Activated naive CD8-positive, alpha-beta T cell (primary cell): ENCODE measurements at regions not wholly inside any gene's neighbourhood (a gene's known extent, or its start where the extent isn't known, plus 50 kb on each side); places are given as distances from the start of the nearest gene placed in this dataset.

Experiments
- H3K27ac Mint-ChIP-seq: one replicate; pipeline ENCODE4 v1.8.0; 2021; ENCODE audit warnings: mixed read lengths
- H3K27me3 Mint-ChIP-seq: one replicate; pipeline ENCODE4 v1.8.0; 2021; ENCODE audit warnings: mixed read lengths
- H3K36me3 Mint-ChIP-seq: one replicate; pipeline ENCODE4 v1.8.0; 2021; ENCODE audit warnings: mixed read lengths
- H3K4me1 Mint-ChIP-seq: one replicate; pipeline ENCODE4 v1.8.0; 2021; ENCODE audit warnings: low read depth, mixed read lengths
- H3K4me3 Mint-ChIP-seq: one replicate; pipeline ENCODE4 v1.8.0; 2021; ENCODE audit warnings: mild to moderate bottlenecking, mixed read lengths
- H3K9me3 Mint-ChIP-seq: one replicate; pipeline ENCODE4 v1.8.0; 2021; ENCODE audit warnings: low read depth, mixed read lengths

- H3K9me3 Mint-ChIP-seq: no peaks in the 10 kb centered on the region
- peaks cover 22% of the 10 kb centered on the region for H3K4me1 Mint-ChIP-seq
- peak overlapping the region; percentile 61 for H3K4me3 Mint-ChIP-seq
- H3K27ac Mint-ChIP-seq: peak overlapping the region; percentile 66
- peaks cover 2% of the 10 kb centered on the region for H3K36me3 Mint-ChIP-seq
- H3K27me3 Mint-ChIP-seq: no peaks in the 10 kb centered on the region
Observed at GRCh38 chr20:24289737-24290481, 179.5 kb upstream of the SYNDIG1 start.

GRCh38 chr20:24283186-24283585 lies 186.2 kb upstream of the SYNDIG1 start:
- Mint-ChIP-seq H3K4me3 (no peak overlapping the region), H3K27ac (no peak overlapping the region), H3K36me3 (no peaks in the 10 kb centered on the region), H3K27me3 (no peaks in the 10 kb centered on the region), H3K4me1 (no peaks in the 10 kb centered on the region), H3K9me3 (no peaks in the 10 kb centered on the region)

- Mint-ChIP-seq H3K27me3 (peaks cover 6% of the 10 kb centered on the region), H3K4me3 (no peak overlapping the region), H3K4me1 (no peaks in the 10 kb centered on the region), H3K27ac (no peak overlapping the region), H3K9me3 (peaks cover 14% of the 10 kb centered on the region), H3K36me3 (peaks cover 13% of the 10 kb centered on the region)
Observed at GRCh38 chr20:24277196-24277595, 192.2 kb upstream of the SYNDIG1 start.

- H3K27ac Mint-ChIP-seq: no peak overlapping the region
- H3K4me3 Mint-ChIP-seq: no peak overlapping the region
- H3K27me3 Mint-ChIP-seq: peaks cover 6% of the 10 kb centered on the region
- peaks cover 16% of the 10 kb centered on the region for H3K9me3 Mint-ChIP-seq
- H3K4me1 Mint-ChIP-seq: no peaks in the 10 kb centered on the region
- H3K36me3 Mint-ChIP-seq: peaks cover 13% of the 10 kb centered on the region
Observed at GRCh38 chr20:24275946-24276705, 193.3 kb upstream of the SYNDIG1 start.

- Mint-ChIP-seq H3K4me1 (no peaks in the 10 kb centered on the region), H3K27ac (no peak overlapping the region), H3K36me3 (peaks cover 13% of the 10 kb centered on the region), H3K9me3 (peaks cover 18% of the 10 kb centered on the region), H3K4me3 (no peak overlapping the region), H3K27me3 (peaks cover 6% of the 10 kb centered on the region)
Observed at GRCh38 chr20:24273251-24273650, 196.2 kb upstream of the SYNDIG1 start.

GRCh38 chr20:24261351-24261750 lies 208.1 kb upstream of the SYNDIG1 start:
- Mint-ChIP-seq H3K9me3 (no peaks in the 10 kb centered on the region), H3K36me3 (no peaks in the 10 kb centered on the region), H3K4me3 (no peak overlapping the region), H3K27me3 (no peaks in the 10 kb centered on the region), H3K4me1 (no peaks in the 10 kb centered on the region), H3K27ac (no peak overlapping the region)

- no peaks in the 10 kb centered on the region for H3K9me3 Mint-ChIP-seq
- H3K36me3 Mint-ChIP-seq: no peaks in the 10 kb centered on the region
- no peaks in the 10 kb centered on the region for H3K27me3 Mint-ChIP-seq
Observed at GRCh38 chr20:24257171-24257570, 212.3 kb upstream of the SYNDIG1 start.

GRCh38 chr20:24256307-24256706 lies 213.1 kb upstream of the SYNDIG1 start:
- no peaks in the 10 kb centered on the region for H3K27me3 Mint-ChIP-seq
- no peak overlapping the region for H3K27ac Mint-ChIP-seq
- H3K4me1 Mint-ChIP-seq: no peaks in the 10 kb centered on the region
- H3K9me3 Mint-ChIP-seq: no peaks in the 10 kb centered on the region
- no peak overlapping the region for H3K4me3 Mint-ChIP-seq
- no peaks in the 10 kb centered on the region for H3K36me3 Mint-ChIP-seq

More at GRCh38 chr20:24257171-24257570, 212.3 kb upstream of the SYNDIG1 start:
- no peaks in the 10 kb centered on the region for H3K4me1 Mint-ChIP-seq
- no peak overlapping the region for H3K27ac Mint-ChIP-seq
- H3K4me3 Mint-ChIP-seq: no peak overlapping the region

- Mint-ChIP-seq H3K36me3 (no peaks in the 10 kb centered on the region), H3K4me1 (no peaks in the 10 kb centered on the region), H3K27me3 (no peaks in the 10 kb centered on the region), H3K4me3 (no peak overlapping the region), H3K9me3 (no peaks in the 10 kb centered on the region), H3K27ac (no peak overlapping the region)
Observed at GRCh38 chr20:24254480-24254879, 214.9 kb upstream of the SYNDIG1 start.

- Mint-ChIP-seq H3K9me3 (no peaks in the 10 kb centered on the region), H3K27me3 (no peaks in the 10 kb centered on the region), H3K27ac (no peak overlapping the region), H3K4me1 (no peaks in the 10 kb centered on the region), H3K4me3 (no peak overlapping the region), H3K36me3 (no peaks in the 10 kb centered on the region)
Observed at GRCh38 chr20:24253321-24253720, 216.1 kb upstream of the SYNDIG1 start.

GRCh38 chr20:24245094-24245493 lies 224.3 kb upstream of the SYNDIG1 start:
- Mint-ChIP-seq H3K36me3 (peaks cover 2% of the 10 kb centered on the region), H3K27me3 (peaks cover 3% of the 10 kb centered on the region), H3K9me3 (no peaks in the 10 kb centered on the region), H3K4me1 (no peaks in the 10 kb centered on the region), H3K27ac (no peak overlapping the region), H3K4me3 (no peak overlapping the region)

- Mint-ChIP-seq H3K27ac (no peak overlapping the region), H3K4me1 (no peaks in the 10 kb centered on the region), H3K9me3 (no peaks in the 10 kb centered on the region), H3K36me3 (peaks cover 2% of the 10 kb centered on the region), H3K27me3 (peaks cover 3% of the 10 kb centered on the region), H3K4me3 (no peak overlapping the region)
Observed at GRCh38 chr20:24242763-24243162, 226.7 kb upstream of the SYNDIG1 start.

GRCh38 chr20:24241466-24241865 lies 228.0 kb upstream of the SYNDIG1 start:
- no peak overlapping the region for H3K27ac Mint-ChIP-seq
- peaks cover 2% of the 10 kb centered on the region for H3K27me3 Mint-ChIP-seq
- H3K36me3 Mint-ChIP-seq: no peaks in the 10 kb centered on the region
- H3K4me1 Mint-ChIP-seq: no peaks in the 10 kb centered on the region
- H3K9me3 Mint-ChIP-seq: no peaks in the 10 kb centered on the region
- H3K4me3 Mint-ChIP-seq: no peak overlapping the region

- no peak overlapping the region for H3K27ac Mint-ChIP-seq
- no peaks in the 10 kb centered on the region for H3K9me3 Mint-ChIP-seq
- H3K27me3 Mint-ChIP-seq: no peaks in the 10 kb centered on the region
- no peaks in the 10 kb centered on the region for H3K4me1 Mint-ChIP-seq
- no peaks in the 10 kb centered on the region for H3K36me3 Mint-ChIP-seq
- H3K4me3 Mint-ChIP-seq: no peak overlapping the region
Observed at GRCh38 chr20:24236963-24237362, 232.5 kb upstream of the SYNDIG1 start.

- Mint-ChIP-seq H3K4me3 (no peak overlapping the region), H3K27me3 (no peaks in the 10 kb centered on the region), H3K36me3 (no peaks in the 10 kb centered on the region), H3K4me1 (no peaks in the 10 kb centered on the region), H3K9me3 (no peaks in the 10 kb centered on the region), H3K27ac (no peak overlapping the region)
Observed at GRCh38 chr20:24236201-24236600, 233.2 kb upstream of the SYNDIG1 start.
